ENCODE measurements at regions not wholly inside any gene's neighbourhood (a gene's known extent, or its start where the extent isn't known, plus 50 kb on each side); places are given as distances from the start of the nearest gene placed in this dataset.

- no peak for TF ChIP-seq CTCF (conservative IDR thresholded peaks at IDR 0.05 in 1 of 2, IDR thresholded peaks at IDR 0.05 in 1 of 2; ENCODE audit: low read depth in 1 of 2, low read length in 2 of 2)
- TF ChIP-seq EZH2 (IDR thresholded peaks at IDR 0.05; ENCODE audit: low read length, missing control alignments): no peak
These were observed 165.1 kb upstream of the SLC24A3 start for GRCh38 chr20:19047040-19047950.
